Neuronal stem cell (in vitro differentiated cells): ENCODE measurements at regions not wholly inside any gene's neighbourhood (a gene's known extent, or its start where the extent isn't known, plus 50 kb on each side); places are given as distances from the start of the nearest gene placed in this dataset.

Experiments
- DNase-seq: peaks from one replicate; pipeline ENCODE4 v3.0.0-alpha.2; 2013; ENCODE audit warnings: low spot score
- H2AFZ ChIP-seq: one replicate; pipeline ENCODE4 v1.6.1; 2013; ENCODE audit warnings: mild to moderate bottlenecking, low read length, inconsistent platforms
- H2AK5ac ChIP-seq: 2 replicates; pipeline ENCODE4 v1.6.1; 2013; ENCODE audit warnings: low read depth, mild to moderate bottlenecking, inconsistent platforms, low read length, moderate library complexity, mixed read lengths
- H2BK120ac ChIP-seq: 2 replicates; pipeline ENCODE4 v1.6.1; 2013; ENCODE audit warnings: low read depth, mild to moderate bottlenecking, inconsistent platforms, low read length, moderate library complexity, mixed read lengths
- H2BK12ac ChIP-seq: one replicate; pipeline ENCODE4 v1.6.1; 2013; ENCODE audit warnings: low read length, inconsistent platforms
- H2BK15ac ChIP-seq: 2 replicates; pipeline ENCODE4 v1.6.1; 2013; ENCODE audit warnings: mild to moderate bottlenecking, low read length, inconsistent platforms, mixed read lengths
- H2BK5ac ChIP-seq: one replicate; pipeline ENCODE4 v1.6.1; 2013; ENCODE audit warnings: inconsistent platforms, mild to moderate bottlenecking, low read length, moderate library complexity
- H3K14ac ChIP-seq: one replicate; pipeline ENCODE4 v1.6.1; 2013; ENCODE audit warnings: low read length, inconsistent platforms
- H3K18ac ChIP-seq: 2 replicates; pipeline ENCODE4 v1.6.1; 2013; ENCODE audit warnings: low read length, inconsistent platforms
- H3K23ac ChIP-seq: 2 replicates; pipeline ENCODE4 v1.6.1; 2013; ENCODE audit warnings: low read depth, mild to moderate bottlenecking, mixed read lengths, low read length, inconsistent platforms; ENCODE audit not compliant: poor library complexity
- H3K27ac ChIP-seq: replicated peaks from 3 replicates; pipeline ENCODE4 v1.5.1; 2013; ENCODE audit warnings: low read length, inconsistent platforms
- H3K27me3 ChIP-seq, 3 experiments: 2 replicates each; pipeline ENCODE4 v1.6.1; 2013; ENCODE audit warnings: low read length in 3 of 3, mild to moderate bottlenecking in 2 of 3, inconsistent platforms in 1 of 3, low read depth in 1 of 3, mixed read lengths in 1 of 3, moderate library complexity in 1 of 3; ENCODE audit not compliant: control insufficient read depth in 3 of 3, insufficient read depth in 3 of 3
- H3K36me3 ChIP-seq, 2 donors: replicated peaks in 1 of 2; 2 replicates each; pipeline ENCODE4 v1.6.1; 2013; ENCODE audit warnings: low read length in 2 of 2; ENCODE audit not compliant: control insufficient read depth in 2 of 2, insufficient read depth in 2 of 2
- H3K4ac ChIP-seq: 2 replicates; pipeline ENCODE4 v1.6.1; 2013; ENCODE audit warnings: inconsistent platforms, mild to moderate bottlenecking, low read length, moderate library complexity
- H3K4me1 ChIP-seq, 2 donors: 1 replicate in 1 of 2; 2 replicates in 1 of 2; pipeline ENCODE4 v1.6.1; 2013; ENCODE audit warnings: low read length in 2 of 2, low read depth in 1 of 2; ENCODE audit not compliant: control insufficient read depth in 2 of 2, insufficient read depth in 1 of 2
- H3K4me2 ChIP-seq: one replicate; pipeline ENCODE4 v1.6.1; 2013; ENCODE audit warnings: mild to moderate bottlenecking, low read length, inconsistent platforms; ENCODE audit not compliant: insufficient read depth, poor library complexity, severe bottlenecking
- H3K4me3 ChIP-seq, 2 donors: 2 replicates each; pipeline ENCODE4 v1.5.1; 2013; ENCODE audit warnings: low read length in 2 of 2, mild to moderate bottlenecking in 2 of 2, inconsistent platforms in 1 of 2, moderate library complexity in 1 of 2
- H3K79me1 ChIP-seq: one replicate; pipeline ENCODE4 v1.6.1; 2013; ENCODE audit warnings: low read depth, mild to moderate bottlenecking, inconsistent platforms, low read length, moderate library complexity
- H3K9ac ChIP-seq: one replicate; pipeline ENCODE4 v1.6.1; 2013; ENCODE audit warnings: mild to moderate bottlenecking, low read depth, low read length, inconsistent platforms; ENCODE audit not compliant: poor library complexity
- H3K9me3 ChIP-seq, 2 donors: replicated peaks in 1 of 2; 2 replicates each; pipeline versions ENCODE3 to v1.6.1; 2013; ENCODE audit warnings: low read length in 2 of 2, mild to moderate bottlenecking in 2 of 2, inconsistent platforms in 1 of 2, low read depth in 1 of 2, mixed read lengths in 1 of 2, moderate library complexity in 1 of 2; ENCODE audit not compliant: control insufficient read depth in 2 of 2, insufficient read depth in 1 of 2
- H4K8ac ChIP-seq: one replicate; pipeline ENCODE4 v1.6.1; 2013; ENCODE audit warnings: low read depth, mild to moderate bottlenecking, inconsistent platforms, low read length, moderate library complexity
- H4K91ac ChIP-seq: one replicate; pipeline ENCODE4 v1.6.1; 2013; ENCODE audit warnings: low read length, low read depth, mild to moderate bottlenecking, inconsistent platforms; ENCODE audit not compliant: poor library complexity
- WGBS, 2 donors: extraction: QIAGEN DNeasy Blood & Tissue Kit; methylation state at CpG; one replicate each; pipeline ENCODE4 v1.1.7; 2013; ENCODE audit warnings: missing lambda C conversion rate in 2 of 2, mixed read lengths in 1 of 2; ENCODE audit not compliant: insufficient read length in 2 of 2, insufficient replicate concordance in 1 of 2; ENCODE audit errors: extremely low coverage in 2 of 2; 5-methylcytosine and 5-hydroxymethylcytosine counted together

DNA sequence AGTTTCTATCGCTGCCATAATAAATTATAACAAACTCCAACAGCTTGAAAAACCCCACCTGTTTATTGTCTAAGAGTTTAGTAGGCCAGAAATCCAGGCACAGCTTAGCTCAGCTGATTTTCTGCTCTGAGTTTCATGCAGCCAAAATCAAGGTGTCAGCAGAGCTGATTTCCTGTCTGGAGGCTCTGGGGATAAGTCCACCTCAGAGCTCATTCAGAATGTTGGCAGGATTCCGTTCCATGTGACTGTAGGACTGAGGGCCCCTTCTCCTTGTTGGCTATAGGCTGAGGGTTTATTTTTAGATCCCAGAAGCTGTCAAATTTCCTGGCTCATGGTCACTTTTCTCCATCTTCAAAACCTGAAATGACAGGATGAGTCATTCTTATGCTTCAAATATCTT is 91.6 kb upstream of the CHODL start:
- no CpG with 5 or more reads among the region's 2 CpGs for WGBS, 2 donors
- Histone ChIP-seq H2BK120ac (no peak overlapping the region), H2BK5ac (no peak overlapping the region), H3K36me3 (no peaks in the 10 kb centered on the region), H3K14ac (no peak overlapping the region), H3K4me3 (no peak overlapping the region), H3K79me1 (no peaks in the 10 kb centered on the region), H3K9me3 (no peaks in the 10 kb centered on the region), H4K8ac (no peak overlapping the region), H2BK12ac (no peak overlapping the region), H4K91ac (no peak overlapping the region), H3K4me1 (peaks cover 3% of the 10 kb centered on the region in 2 donors), H3K27me3 (no peaks in the 10 kb centered on the region), H3K4me2 (no peak overlapping the region), H3K23ac (no peak overlapping the region), H2AFZ (no peak overlapping the region), H2AK5ac (no peak overlapping the region), H3K4ac (no peak overlapping the region), H3K9ac (no peak overlapping the region), H2BK15ac (no peak overlapping the region), H3K27ac (no peak overlapping the region), H3K18ac (no peak overlapping the region)
- DNase-seq = no peak

DNA sequence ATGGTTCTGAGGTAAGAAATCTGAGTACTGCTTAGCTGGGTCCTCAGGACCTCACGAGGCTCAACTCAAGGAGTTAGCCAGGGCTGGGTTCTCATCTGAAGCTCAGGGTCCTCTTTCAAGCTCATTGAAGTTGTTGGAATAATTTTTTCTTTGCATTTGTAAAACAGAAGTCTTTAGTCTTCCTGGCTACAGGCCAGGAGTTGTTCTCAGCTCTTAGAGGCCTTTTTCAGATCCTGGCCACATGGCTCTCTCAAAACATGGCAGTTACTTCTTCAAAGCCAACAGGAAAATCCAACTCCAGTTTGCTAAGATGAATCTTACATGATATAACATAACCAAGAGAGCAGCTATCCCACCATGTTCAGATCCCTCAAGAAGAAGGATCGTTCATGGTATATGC is 92.3 kb upstream of the CHODL start:
- DNase-seq = no peak
- Histone ChIP-seq H2BK5ac (no peak overlapping the region), H3K14ac (no peak overlapping the region), H4K91ac (no peak overlapping the region), H2AK5ac (no peak overlapping the region), H3K4ac (no peak overlapping the region), H4K8ac (no peak overlapping the region), H3K36me3 (no peaks in the 10 kb centered on the region), H3K79me1 (no peaks in the 10 kb centered on the region), H3K4me1 (peaks cover 3% of the 10 kb centered on the region in 2 donors), H3K18ac (no peak overlapping the region), H3K4me2 (no peak overlapping the region), H2BK15ac (no peak overlapping the region), H3K9ac (no peak overlapping the region), H3K4me3 (no peak overlapping the region), H3K27me3 (no peaks in the 10 kb centered on the region), H3K27ac (no peak overlapping the region), H2AFZ (no peak overlapping the region), H2BK12ac (no peak overlapping the region), H3K9me3 (no peaks in the 10 kb centered on the region), H3K23ac (no peak overlapping the region), H2BK120ac (no peak overlapping the region)
- no CpG with 5 or more reads among the region's 2 CpGs for WGBS, 2 donors

GRCh38 chr21:18151046-18151445 is 93.6 kb upstream of the CHODL start:
- Histone ChIP-seq H2AFZ (no peak overlapping the region), H4K91ac (no peak overlapping the region), H3K9ac (no peak overlapping the region), H3K36me3 (no peaks in the 10 kb centered on the region), H4K8ac (no peak overlapping the region), H3K79me1 (no peaks in the 10 kb centered on the region), H3K27me3 (no peaks in the 10 kb centered on the region), H3K14ac (no peak overlapping the region), H3K27ac (no peak overlapping the region), H3K18ac (no peak overlapping the region), H3K9me3 (no peaks in the 10 kb centered on the region), H3K4ac (no peak overlapping the region), H3K4me2 (no peak overlapping the region), H2BK15ac (no peak overlapping the region), H3K4me3 (no peak overlapping the region), H2BK120ac (no peak overlapping the region), H2BK12ac (no peak overlapping the region), H3K4me1 (peaks cover 3% of the 10 kb centered on the region in 2 donors), H3K23ac (no peak overlapping the region), H2BK5ac (no peak overlapping the region), H2AK5ac (no peak overlapping the region)
- no peak for DNase-seq
- WGBS, 2 donors = no CpG with 5 or more reads among the region's 5 CpGs

GRCh38 chr21:18148401-18148800 is 96.2 kb upstream of the CHODL start:
- no peak overlapping the region for H4K8ac ChIP-seq

More at GRCh38 chr21:18148401-18148800, 96.2 kb upstream of the CHODL start:
- no peak overlapping the region for H3K27ac ChIP-seq
- no peaks in the 10 kb centered on the region for H3K36me3 ChIP-seq
- no peaks in the 10 kb centered on the region for H3K79me1 ChIP-seq
- no peak overlapping the region for H3K14ac ChIP-seq
- H3K4ac ChIP-seq = no peak overlapping the region
- H3K4me3 ChIP-seq = no peak overlapping the region
- no peak overlapping the region for H2AK5ac ChIP-seq
- H2AFZ ChIP-seq = no peak overlapping the region
- H3K9me3 ChIP-seq = no peaks in the 10 kb centered on the region
- H3K4me2 ChIP-seq = no peak overlapping the region
- no peak overlapping the region for H3K9ac ChIP-seq
- no peak overlapping the region for H3K18ac ChIP-seq
- H2BK5ac ChIP-seq = no peak overlapping the region
- no peak overlapping the region for H4K91ac ChIP-seq
- no peaks in the 10 kb centered on the region for H3K4me1 ChIP-seq
- H2BK15ac ChIP-seq = no peak overlapping the region
- H2BK120ac ChIP-seq = no peak overlapping the region
- H3K27me3 ChIP-seq = no peaks in the 10 kb centered on the region
- H2BK12ac ChIP-seq = no peak overlapping the region
- H3K23ac ChIP-seq = no peak overlapping the region
- no peak for DNase-seq
